CD14-positive monocyte (primary cell): ENCODE measurements at regions not wholly inside any gene's neighbourhood (a gene's known extent, or its start where the extent isn't known, plus 50 kb on each side); places are given as distances from the start of the nearest gene placed in this dataset.

Experiments
- DNase-seq, 3 donors: peaks; one replicate each; pipeline ENCODE4 v3.0.0-alpha.2; 2011 to 2022
- H2AFZ ChIP-seq: 2 replicates; pipeline ENCODE4 v1.6.0; 2012; ENCODE audit warnings: mild to moderate bottlenecking, low read depth, low read length, inconsistent platforms; ENCODE audit not compliant: insufficient read depth, poor library complexity, severe bottlenecking
- H3K27ac ChIP-seq, 2 donors: 1 replicate in 1 of 2; 2 replicates in 1 of 2; pipeline ENCODE4 v1.5.1; 2012 to 2013; ENCODE audit warnings: low read length in 2 of 2, control low read depth in 1 of 2, inconsistent platforms in 1 of 2, low read depth in 1 of 2, mild to moderate bottlenecking in 1 of 2
- H3K27me3 ChIP-seq, 2 donors: one replicate each; pipeline versions ENCODE4 v1.6.0 to v1.6.1; 2011 to 2013; ENCODE audit warnings: low read length in 2 of 2; ENCODE audit not compliant: control insufficient read depth in 2 of 2, insufficient read depth in 2 of 2
- H3K36me3 ChIP-seq, 2 donors: replicated peaks in 1 of 2; 1 replicate in 1 of 2; 2 replicates in 1 of 2; pipeline versions ENCODE4 v1.5.1 to v1.6.1; 2012 to 2013; ENCODE audit warnings: low read length in 2 of 2, control low read depth in 1 of 2, inconsistent platforms in 1 of 2, mild to moderate bottlenecking in 1 of 2; ENCODE audit not compliant: insufficient read depth in 2 of 2, control insufficient read depth in 1 of 2
- H3K4me1 ChIP-seq, 2 donors: 1 replicate in 1 of 2; 2 replicates in 1 of 2; pipeline versions ENCODE4 v1.5.1 to v1.6.1; 2012 to 2013; ENCODE audit warnings: low read length in 2 of 2, control low read depth in 1 of 2, inconsistent platforms in 1 of 2, mild to moderate bottlenecking in 1 of 2, moderate library complexity in 1 of 2; ENCODE audit not compliant: insufficient read depth in 2 of 2, control insufficient read depth in 1 of 2
- H3K4me2 ChIP-seq: replicated peaks from 2 replicates; pipeline ENCODE3; 2012; ENCODE audit warnings: low read length, moderate library complexity, mild to moderate bottlenecking; ENCODE audit not compliant: poor library complexity, severe bottlenecking; ENCODE audit errors: extremely low read depth
- H3K4me3 ChIP-seq, 3 experiments: fragments of 200-600 bp in 1 of 3; sonication (generic) in 1 of 3; replicated peaks in 1 of 3; 1 replicate in 2 of 3; 2 replicates in 1 of 3; pipeline ENCODE4 v1.5.1; 2011 to 2013; ENCODE audit warnings: low read length in 3 of 3, mild to moderate bottlenecking in 3 of 3, control low read depth in 2 of 3, low read depth in 2 of 3, inconsistent platforms in 1 of 3, moderate library complexity in 1 of 3
- H3K79me2 ChIP-seq: 2 replicates; pipeline ENCODE4 v1.6.0; 2012; ENCODE audit warnings: mild to moderate bottlenecking, control low read depth, inconsistent platforms, low read length, moderate library complexity; ENCODE audit not compliant: insufficient read depth
- H3K9ac ChIP-seq: 2 replicates; pipeline ENCODE4 v1.6.0; 2017; ENCODE audit warnings: low read length, mild to moderate bottlenecking; ENCODE audit not compliant: insufficient read depth, poor library complexity, severe bottlenecking
- H3K9me3 ChIP-seq, 2 donors: replicated peaks in 1 of 2; 1 replicate in 1 of 2; 2 replicates in 1 of 2; pipeline versions ENCODE4 v1.5.1 to v1.6.1; 2012 to 2013; ENCODE audit warnings: low read length in 2 of 2, control low read depth in 1 of 2; ENCODE audit not compliant: control insufficient read depth in 1 of 2, insufficient read depth in 1 of 2
- H4K20me1 ChIP-seq: 2 replicates; pipeline ENCODE4 v1.6.0; 2012; ENCODE audit warnings: mild to moderate bottlenecking, low read length, control low read depth, moderate library complexity; ENCODE audit not compliant: insufficient read depth
- H3K27ac Mint-ChIP-seq, 7 donors: one replicate each; pipeline ENCODE4 v1.8.0; 2020; ENCODE audit warnings: mild to moderate bottlenecking in 7 of 7, mixed read lengths in 7 of 7, moderate library complexity in 6 of 7, inconsistent platforms in 2 of 7
- H3K27me3 Mint-ChIP-seq, 3 donors: one replicate each; pipeline ENCODE4 v1.8.0; 2021 to 2022; ENCODE audit warnings: low read depth in 3 of 3, mild to moderate bottlenecking in 3 of 3, mixed read lengths in 3 of 3, moderate library complexity in 3 of 3, inconsistent platforms in 1 of 3
- H3K36me3 Mint-ChIP-seq, 2 donors: one replicate each; pipeline ENCODE4 v1.8.0; 2020; ENCODE audit warnings: mixed read lengths in 2 of 2, inconsistent platforms in 1 of 2, mild to moderate bottlenecking in 1 of 2
- H3K4me1 Mint-ChIP-seq: one replicate; pipeline ENCODE4 v1.8.0; 2020; ENCODE audit warnings: mild to moderate bottlenecking, mixed read lengths
- H3K4me3 Mint-ChIP-seq, 2 donors: one replicate each; pipeline ENCODE4 v1.8.0; 2020; ENCODE audit warnings: mild to moderate bottlenecking in 2 of 2, mixed read lengths in 2 of 2, moderate library complexity in 1 of 2
- H3K9me3 Mint-ChIP-seq, 7 donors: one replicate each; pipeline ENCODE4 v1.8.0; 2020 to 2022; ENCODE audit warnings: mixed read lengths in 7 of 7, mild to moderate bottlenecking in 6 of 7, moderate library complexity in 6 of 7, inconsistent platforms in 2 of 7
- WGBS: methylation state at CpG from one replicate; pipeline ENCODE4 v1.1.5; 2013; ENCODE audit warnings: missing lambda C conversion rate; ENCODE audit not compliant: insufficient coverage; 5-methylcytosine and 5-hydroxymethylcytosine counted together
- intact Hi-C, 2 donors: fragments of 100-400 bp; cut with micrococcal nuclease; formaldehyde crosslinking; loops; one replicate each; pipeline versions ENCODE4 v1.15.0 to v1.15.1; 2023
- TF ChIP-seq, protein P1 (sequence below): fragments of 200-600 bp; IDR thresholded peaks from one replicate; pipeline ENCODE4 v1.8.0; 2022; ENCODE audit warnings: antibody characterized with exemption, mild to moderate bottlenecking

GRCh38 chr13:22536851-22537250 is 643.9 kb upstream of the SGCG start:
- H2AFZ ChIP-seq: no peak overlapping the region
- TF ChIP-seq, protein P1, sequence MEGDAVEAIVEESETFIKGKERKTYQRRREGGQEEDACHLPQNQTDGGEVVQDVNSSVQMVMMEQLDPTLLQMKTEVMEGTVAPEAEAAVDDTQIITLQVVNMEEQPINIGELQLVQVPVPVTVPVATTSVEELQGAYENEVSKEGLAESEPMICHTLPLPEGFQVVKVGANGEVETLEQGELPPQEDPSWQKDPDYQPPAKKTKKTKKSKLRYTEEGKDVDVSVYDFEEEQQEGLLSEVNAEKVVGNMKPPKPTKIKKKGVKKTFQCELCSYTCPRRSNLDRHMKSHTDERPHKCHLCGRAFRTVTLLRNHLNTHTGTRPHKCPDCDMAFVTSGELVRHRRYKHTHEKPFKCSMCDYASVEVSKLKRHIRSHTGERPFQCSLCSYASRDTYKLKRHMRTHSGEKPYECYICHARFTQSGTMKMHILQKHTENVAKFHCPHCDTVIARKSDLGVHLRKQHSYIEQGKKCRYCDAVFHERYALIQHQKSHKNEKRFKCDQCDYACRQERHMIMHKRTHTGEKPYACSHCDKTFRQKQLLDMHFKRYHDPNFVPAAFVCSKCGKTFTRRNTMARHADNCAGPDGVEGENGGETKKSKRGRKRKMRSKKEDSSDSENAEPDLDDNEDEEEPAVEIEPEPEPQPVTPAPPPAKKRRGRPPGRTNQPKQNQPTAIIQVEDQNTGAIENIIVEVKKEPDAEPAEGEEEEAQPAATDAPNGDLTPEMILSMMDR: no peak
- Mint-ChIP-seq H3K9me3 (peaks cover 3 to 23% (median 8%) of the 10 kb centered on the region in 7 donors), H3K4me1 (no peaks in the 10 kb centered on the region), H3K36me3 (no peaks in the 10 kb centered on the region), H3K27me3 (no peaks in the 10 kb centered on the region), H3K27ac (no peak overlapping the region), H3K4me3 (no peak overlapping the region)
- no peaks in the 10 kb centered on the region for H3K27me3 ChIP-seq
- H4K20me1 ChIP-seq: no peaks in the 10 kb centered on the region
- no peak overlapping the region for H3K4me3 ChIP-seq
- H3K9ac ChIP-seq: no peak overlapping the region
- WGBS: 100% methylated on average over 1 of the region's 4 CpGs
- H3K36me3 ChIP-seq: no peaks in the 10 kb centered on the region
- intact Hi-C loops: no loop called here
- H3K79me2 ChIP-seq: no peaks in the 10 kb centered on the region
- no peak overlapping the region for H3K4me2 ChIP-seq
- no peak for DNase-seq
- H3K9me3 ChIP-seq: peaks cover 4 to 11% of the 10 kb centered on the region in 2 donors
- no peaks in the 10 kb centered on the region for H3K4me1 ChIP-seq
- H3K27ac ChIP-seq: no peak overlapping the region

- H3K4me3 ChIP-seq: no peak overlapping the region
- intact Hi-C loops: no loop called here
- no peak overlapping the region for H3K4me2 ChIP-seq
- no peak overlapping the region for H3K27ac ChIP-seq
- no CpG with 5 or more reads among the region's 5 CpGs for WGBS
- H3K9ac ChIP-seq: no peak overlapping the region
- Mint-ChIP-seq H3K27me3 (no peaks in the 10 kb centered on the region), H3K9me3 (peaks cover 3 to 25% (median 8%) of the 10 kb centered on the region in 7 donors), H3K27ac (no peak overlapping the region), H3K4me3 (no peak overlapping the region), H3K36me3 (no peaks in the 10 kb centered on the region), H3K4me1 (no peaks in the 10 kb centered on the region)
- peaks cover 4 to 11% of the 10 kb centered on the region in 2 donors for H3K9me3 ChIP-seq
- no peaks in the 10 kb centered on the region for H4K20me1 ChIP-seq
- no peaks in the 10 kb centered on the region for H3K4me1 ChIP-seq
- H3K36me3 ChIP-seq: no peaks in the 10 kb centered on the region
- TF ChIP-seq, protein P1: no peak
- H3K27me3 ChIP-seq: no peaks in the 10 kb centered on the region
- no peaks in the 10 kb centered on the region for H3K79me2 ChIP-seq
- DNase-seq: no peak
- no peak overlapping the region for H2AFZ ChIP-seq
Measured at GRCh38 chr13:22538400-22538799, 642.4 kb upstream of the SGCG start.
